D721Med (cell line): ENCODE measurements at regions not wholly inside any gene's neighbourhood (a gene's known extent, or its start where the extent isn't known, plus 50 kb on each side); places are given as distances from the start of the nearest gene placed in this dataset.

Experiments used
- DNase-seq: peaks from one replicate; pipeline ENCODE4 v3.0.0; 2011; ENCODE audit warnings: low spot score; ENCODE audit not compliant: insufficient read length
- FAIRE-seq: peaks from 2 replicates; lab custom pipeline; 2011; peaks lifted over from hg19 to GRCh38; lab: Jason Lieb, UNC
- TF ChIP-seq, protein P1 (sequence below): IDR thresholded peaks from 2 replicates; pipeline ENCODE4 v1.5.1; 2012; ENCODE audit warnings: mild to moderate bottlenecking, control low read depth; ENCODE audit not compliant: insufficient read depth; ENCODE audit errors: missing control alignments

DNA sequence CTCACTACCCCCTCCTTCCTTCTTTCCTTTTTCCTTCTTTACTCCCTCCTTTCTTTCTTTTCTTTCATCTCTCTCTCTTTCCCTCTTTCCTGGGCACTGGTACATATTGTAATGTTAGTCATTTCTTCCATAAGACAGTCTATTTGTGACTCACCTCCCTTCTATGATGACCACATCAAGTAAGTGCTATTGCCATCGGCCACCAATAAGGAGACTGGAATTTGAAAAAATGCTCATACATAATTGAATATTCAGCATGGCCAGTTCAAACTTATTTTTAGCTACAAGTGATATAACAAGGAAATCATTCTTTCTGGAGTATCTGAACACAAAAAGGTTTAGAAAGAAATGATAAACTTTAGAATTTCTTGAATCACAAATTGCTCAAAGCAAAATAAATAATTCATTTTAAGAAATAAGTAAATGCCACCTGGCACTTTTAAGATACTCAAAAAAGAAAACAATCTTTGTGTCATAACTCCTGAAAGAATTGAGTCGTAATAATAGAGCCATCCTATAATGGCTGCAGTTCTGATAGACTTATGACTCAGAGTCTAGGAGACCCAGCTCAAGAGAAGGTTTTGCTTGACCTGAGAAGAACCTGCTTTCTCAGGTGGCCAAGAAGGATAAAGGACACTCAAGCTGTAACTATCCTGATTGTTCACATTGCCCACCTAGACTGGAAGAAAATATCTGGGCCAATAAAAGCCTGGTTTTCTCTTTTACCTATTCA is 51.6 kb upstream of the CCBE1 start:
- DNase-seq = no peak
- no peak for FAIRE-seq
- TF ChIP-seq, protein P1, sequence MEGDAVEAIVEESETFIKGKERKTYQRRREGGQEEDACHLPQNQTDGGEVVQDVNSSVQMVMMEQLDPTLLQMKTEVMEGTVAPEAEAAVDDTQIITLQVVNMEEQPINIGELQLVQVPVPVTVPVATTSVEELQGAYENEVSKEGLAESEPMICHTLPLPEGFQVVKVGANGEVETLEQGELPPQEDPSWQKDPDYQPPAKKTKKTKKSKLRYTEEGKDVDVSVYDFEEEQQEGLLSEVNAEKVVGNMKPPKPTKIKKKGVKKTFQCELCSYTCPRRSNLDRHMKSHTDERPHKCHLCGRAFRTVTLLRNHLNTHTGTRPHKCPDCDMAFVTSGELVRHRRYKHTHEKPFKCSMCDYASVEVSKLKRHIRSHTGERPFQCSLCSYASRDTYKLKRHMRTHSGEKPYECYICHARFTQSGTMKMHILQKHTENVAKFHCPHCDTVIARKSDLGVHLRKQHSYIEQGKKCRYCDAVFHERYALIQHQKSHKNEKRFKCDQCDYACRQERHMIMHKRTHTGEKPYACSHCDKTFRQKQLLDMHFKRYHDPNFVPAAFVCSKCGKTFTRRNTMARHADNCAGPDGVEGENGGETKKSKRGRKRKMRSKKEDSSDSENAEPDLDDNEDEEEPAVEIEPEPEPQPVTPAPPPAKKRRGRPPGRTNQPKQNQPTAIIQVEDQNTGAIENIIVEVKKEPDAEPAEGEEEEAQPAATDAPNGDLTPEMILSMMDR = no peak
